Iris pigment epithelial cell (primary cell): ENCODE measurements at regions not wholly inside any gene's neighbourhood (a gene's known extent, or its start where the extent isn't known, plus 50 kb on each side); places are given as distances from the start of the nearest gene placed in this dataset.

Experiments
- DNase-seq: peaks from one replicate; pipeline ENCODE4 v3.0.0-alpha.2; 2011; ENCODE audit warnings: low read depth

DNA sequence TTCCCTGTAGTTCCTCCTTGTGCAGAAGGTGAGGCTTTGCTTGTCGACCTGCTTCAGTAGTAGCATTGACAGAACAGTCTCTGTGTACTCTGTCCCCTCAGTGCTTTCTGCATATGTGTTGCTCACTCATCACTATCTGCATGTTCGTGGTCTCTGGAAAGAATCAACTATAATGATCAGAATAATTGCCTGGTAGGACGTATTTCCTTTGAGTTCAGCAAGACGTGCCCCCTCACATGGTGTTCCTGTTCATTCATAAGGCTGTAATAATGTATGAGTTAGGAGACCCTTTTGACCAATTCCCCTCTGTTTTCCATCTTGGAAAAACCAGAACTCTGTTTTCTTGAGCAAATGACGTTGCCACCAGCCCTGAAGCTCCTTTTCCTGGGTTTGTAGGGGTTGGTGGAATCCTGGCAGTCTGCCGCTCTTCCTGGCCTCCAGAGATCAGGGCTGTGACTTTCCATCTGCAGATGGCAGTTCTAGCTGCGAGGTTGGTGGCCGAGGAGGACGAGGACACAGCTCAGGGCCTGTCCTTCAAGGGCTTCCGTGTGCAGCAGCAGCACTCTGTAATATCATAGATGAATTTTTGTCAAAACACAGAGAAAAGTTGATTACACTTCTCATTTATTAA lies 61.9 kb downstream of the EXOSC2 start:
- no peak for DNase-seq

DNA sequence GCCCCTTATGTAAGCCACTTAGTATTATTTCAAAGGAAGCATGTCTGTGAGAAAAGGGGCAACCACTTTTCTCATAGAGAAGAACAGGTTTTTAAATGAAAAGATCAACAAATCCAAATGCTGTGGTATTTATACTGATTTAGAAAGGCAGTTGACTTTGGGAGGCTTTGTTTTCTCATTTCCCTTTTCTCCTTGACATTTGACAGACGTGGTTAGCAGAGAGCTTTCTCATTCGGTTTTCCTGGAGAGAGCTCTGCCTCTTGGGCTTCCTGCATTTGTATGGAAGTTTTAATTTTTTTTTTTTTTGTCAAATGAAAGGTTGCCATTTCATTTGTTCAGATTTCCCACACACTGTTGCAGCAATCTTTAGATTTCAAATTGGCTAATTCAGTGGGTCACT lies 62.5 kb downstream of the EXOSC2 start:
- no peak for DNase-seq

DNA sequence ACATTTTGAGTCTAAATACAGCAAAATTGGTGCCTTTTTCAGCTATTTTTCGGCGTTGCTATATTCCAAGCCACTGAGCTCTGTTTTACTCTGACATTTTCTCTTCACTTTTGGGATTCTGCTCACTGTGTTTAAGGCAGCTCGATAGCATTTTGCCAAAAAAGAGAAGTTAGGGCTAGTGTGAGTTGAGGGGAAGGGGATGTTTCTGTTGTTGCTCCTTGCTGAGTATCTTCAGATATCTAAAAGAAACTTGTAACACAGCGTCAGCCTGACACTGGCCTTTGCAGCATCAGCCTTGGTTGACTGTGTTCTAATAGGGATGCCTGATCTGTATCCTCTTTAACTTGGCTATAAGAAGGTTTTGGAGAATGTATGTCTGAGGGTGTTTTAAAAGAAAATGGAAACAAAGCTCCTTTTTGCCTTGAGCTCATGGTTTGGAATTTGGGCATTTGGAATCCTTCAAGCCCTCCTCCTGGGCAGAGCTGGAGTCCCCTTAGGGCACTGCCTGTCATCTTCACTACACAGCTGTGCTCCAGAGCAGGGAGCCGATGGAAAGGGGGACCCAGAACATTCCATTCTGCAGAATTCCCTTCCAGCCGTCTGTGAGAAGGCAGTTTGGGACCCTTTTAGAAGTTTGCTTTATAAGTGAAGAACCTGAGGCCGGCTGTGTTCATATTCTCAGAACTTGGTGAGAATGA lies 63.0 kb downstream of the EXOSC2 start:
- DNase-seq, result no peak

DNA sequence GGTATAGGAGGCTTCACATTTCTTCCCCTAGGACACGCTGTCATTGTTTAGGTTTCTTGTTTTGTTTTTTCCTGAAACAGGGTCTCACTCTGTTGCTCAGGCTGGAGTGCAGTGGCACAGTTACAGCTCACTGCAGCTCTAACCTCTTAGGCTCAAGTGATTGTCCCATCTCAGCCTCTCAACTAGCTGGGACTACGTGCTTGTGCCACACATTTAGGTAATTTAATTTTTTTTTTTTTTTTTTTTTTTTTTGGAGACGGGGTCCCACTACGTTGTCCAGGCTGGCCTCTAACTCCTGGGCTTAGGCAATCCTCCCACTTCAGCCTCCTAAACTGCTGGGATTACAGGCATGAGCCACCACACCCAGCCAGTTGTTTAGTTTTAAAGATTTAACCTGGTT lies 66.2 kb downstream of the EXOSC2 start:
- DNase-seq, result no peak

DNA sequence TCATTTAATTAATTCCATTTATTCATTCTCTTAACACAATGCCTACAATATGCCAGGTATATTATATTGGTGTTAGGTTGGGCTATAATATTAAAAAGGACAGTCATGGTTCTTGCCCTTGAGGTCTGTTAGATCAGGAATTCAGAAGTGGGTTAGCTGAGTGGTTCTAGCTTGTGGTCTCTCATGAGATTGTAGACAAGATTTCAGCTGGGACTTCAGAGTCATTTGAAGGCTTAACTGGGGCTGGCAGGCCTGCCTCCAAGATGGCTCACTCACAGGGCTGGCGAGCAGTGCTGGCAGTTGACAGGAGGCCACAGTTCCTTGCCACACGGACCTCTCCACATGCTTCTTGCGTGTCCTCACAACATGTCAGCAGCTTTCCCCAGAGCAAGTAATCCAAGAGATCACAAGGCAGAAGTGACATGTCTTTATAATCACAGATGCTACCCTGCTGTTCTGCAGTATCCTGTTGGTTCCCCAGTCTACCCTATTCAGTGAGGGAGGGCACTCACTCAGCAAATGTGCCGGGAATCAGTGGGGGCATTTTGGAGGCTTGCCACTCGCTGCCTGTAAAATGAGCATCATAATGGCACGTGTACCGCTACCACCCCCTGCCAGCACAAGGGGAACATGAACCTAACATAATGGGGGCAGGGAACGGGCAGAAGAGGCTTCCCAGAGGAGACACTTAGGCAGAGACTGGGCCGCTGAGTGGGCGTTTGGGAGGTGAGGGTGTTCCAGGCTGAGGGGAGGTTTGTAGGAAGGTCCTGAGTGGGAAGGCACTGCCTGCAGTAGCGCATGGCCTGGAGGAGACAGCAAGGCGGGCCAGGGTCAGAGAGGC lies 70.0 kb downstream of the EXOSC2 start:
- no peak for DNase-seq

DNA sequence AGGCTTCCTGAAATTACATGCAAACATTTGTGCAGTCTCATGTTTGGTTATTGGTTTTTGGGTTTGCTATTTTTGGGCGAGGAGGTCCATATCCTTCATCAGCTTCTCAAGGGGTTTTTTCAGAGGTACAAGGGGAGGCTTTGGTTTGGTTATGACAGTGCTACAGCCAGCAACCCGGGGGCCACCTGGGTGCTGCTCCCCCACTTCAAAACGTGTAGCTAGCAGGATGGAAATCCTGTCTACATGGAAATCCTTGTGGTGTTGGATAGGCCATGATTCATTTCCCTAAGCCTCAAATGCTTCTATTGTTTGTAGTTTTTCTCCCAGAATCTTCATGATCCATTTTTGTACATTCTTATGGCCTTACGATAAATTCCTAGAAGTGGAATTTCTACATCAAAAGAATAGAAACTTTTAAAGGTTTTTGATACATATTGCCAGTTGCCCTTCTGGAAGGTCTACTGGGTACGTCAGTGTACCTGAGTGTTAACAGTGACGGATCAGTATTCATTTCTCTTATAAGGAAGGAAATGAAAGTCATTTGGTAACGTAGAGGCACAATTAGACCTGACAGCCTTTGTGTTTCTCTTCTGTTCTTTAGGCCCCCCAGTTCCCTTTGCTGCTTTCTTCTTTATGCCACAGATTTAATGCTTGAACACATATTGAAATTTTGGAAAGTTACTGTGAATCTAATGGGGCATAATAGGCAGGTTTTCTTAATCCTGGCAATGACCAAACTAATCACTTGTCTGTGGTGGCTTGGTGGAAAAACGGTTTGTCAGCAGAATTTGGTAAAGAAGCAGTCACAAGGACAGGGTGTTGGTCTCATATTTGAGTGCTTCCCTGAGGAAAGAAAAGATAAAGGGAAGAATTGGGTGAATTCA lies 69.7 kb upstream of the ABL1 start:
- DNase-seq, result peak; percentile 64

DNA sequence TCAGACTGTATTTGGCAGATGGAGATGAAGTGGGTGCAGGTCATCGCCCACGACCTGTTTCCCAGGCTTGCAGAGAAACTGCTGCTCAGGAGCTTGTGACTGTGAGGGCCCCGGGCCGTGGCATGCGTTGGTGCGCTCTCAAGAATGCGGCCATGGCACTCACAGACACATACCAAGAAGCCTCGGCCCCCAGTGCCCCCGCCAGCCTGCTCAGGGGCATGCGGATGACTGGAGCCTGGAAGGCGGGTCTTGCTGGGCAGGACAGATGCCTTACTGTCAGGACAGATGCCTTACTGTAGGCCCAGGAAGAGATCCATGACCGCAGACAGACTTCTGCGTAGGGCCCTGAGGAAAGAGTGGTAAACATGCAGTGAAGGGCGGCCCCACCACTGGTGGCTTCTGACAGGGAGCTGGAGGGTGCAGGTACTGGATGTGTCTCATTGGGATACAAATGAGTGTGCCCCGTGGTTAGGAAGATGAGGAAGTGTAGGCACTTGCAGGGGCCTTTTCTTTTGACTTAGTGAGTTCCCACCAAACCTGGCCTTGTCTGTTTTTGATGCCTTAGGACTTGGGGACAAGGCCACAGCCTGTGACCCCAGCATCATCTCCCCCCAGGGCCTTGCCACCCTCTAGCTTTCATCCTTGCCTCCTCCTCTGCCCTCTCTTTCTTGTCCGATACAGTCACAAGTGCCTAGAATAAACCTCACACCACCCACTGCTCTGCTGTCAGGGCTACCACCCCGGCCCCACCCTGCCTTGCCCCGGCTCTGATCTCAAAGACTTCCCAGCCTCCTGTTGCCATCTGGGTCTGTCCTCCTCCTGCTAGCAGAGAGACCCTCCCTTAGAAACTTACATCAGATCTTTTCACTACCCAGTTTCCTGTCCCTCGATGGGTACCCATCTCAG lies 68.8 kb upstream of the ABL1 start:
- DNase-seq, result no peak

DNA sequence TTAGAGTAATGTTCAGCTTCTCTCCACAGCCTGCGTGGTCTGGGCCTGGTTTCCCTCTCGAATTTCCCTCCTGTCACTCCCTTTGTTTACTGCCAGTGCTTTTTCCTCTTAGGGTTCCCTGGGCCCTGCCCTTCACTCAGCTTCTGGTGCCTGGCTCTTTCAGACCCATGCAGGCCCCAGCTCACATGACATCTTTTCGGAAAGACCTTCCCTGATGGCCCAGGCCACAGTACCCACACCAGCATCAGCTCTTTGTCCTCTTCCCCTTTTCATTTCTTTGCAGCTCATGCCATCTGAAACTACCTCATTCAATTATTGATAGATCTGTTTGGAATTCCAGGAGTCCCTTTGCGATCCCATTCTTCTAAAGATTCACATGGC lies 68.1 kb upstream of the ABL1 start:
- DNase-seq, result no peak

DNA sequence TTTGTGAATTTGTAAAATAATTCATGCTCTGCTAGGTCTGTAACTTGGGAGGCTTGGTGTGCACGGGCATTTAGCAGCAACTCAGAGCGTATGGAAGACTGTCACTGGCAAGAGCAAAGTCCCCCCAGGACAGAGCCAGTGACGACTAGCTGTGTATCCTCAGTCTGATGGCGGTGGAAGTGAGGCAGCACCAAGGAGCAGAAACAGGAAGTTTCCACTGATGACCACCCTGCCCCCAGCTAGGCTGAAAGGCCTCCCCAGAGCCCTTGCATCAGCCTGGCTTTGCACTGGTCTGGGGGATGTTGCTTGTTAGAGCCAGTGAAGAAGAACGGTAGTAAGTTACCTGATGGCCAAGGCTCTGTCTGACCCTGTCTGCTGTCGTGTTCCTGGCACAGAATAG lies 66.8 kb upstream of the ABL1 start:
- peak; percentile 43 for DNase-seq

DNA sequence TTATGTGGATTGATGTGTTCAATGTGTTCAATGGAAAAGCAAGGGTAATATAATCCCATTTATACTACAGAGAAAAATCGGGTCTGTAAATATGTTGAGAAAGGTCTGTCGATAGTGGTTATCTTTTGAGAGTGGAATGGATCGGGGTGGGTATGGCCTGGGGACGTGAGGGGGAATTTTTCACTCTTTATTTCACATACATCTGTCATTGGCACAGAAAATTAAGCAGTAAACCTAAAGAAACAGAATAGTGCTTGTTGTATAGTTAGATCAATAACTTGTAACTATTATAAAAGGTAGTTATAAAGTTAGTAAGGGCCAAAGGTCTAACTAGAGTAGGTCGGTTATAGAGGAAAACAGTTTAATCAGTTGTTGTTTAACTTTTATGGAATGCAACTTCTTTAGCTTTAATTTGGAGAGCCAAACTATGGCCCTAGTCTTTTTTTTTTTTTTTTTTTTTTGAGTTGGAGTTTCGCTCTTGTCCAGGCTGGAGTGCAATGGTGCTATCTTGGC lies 66.1 kb upstream of the ABL1 start:
- no peak for DNase-seq

DNA sequence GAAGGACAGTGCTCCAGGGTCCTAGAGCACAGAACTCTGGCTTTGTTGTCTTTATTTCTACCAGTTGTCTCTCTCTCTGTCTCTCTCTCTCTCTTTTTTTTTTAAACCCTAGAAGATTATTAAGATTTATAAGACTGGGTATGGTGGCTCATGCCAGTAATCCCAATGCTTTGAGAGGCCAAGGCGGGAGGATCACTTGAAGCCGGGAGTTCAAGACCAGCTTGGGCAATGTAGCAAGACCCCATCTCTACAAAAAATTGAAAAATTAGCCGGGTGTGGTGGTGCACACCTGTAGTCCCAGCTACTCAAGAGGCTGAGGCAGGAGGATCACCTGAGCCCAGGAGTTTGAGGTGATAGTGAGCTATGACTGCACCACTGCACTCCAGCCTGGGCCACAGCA lies 65.0 kb upstream of the ABL1 start:
- no peak for DNase-seq

DNA sequence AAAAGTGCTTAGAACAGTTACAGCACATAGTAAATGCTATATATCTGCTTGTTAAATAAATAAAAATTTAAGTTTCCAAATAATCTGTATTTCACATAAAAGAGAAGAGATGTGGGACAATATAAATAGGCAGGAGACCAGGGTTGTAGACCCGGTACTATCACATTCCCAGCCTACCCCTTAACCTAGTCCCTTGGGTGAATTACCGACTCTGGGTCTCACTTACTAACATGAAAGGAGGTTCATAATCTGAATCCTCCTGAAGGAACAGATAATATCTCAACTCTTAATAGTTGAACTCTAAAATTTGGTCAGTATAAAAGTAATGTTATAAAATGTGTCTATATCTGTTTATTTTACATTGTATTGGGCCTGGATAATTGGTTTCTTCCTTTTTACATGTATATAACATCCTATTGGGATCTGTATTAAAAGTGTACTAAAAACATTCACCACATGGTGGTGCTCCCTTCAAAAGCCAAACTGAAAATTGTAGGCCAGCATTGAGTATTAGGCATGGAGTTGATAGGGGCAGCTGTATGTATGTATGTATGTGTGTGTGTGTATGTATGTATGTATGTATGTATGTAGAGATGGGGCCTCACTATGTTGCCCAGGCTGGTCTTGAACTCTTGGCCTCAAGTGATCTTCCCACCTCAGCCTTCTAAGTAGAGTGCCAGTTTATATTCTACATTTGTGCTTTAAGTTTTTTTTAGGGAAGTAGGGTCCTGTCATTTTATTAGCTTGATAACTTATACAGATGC lies 64.2 kb upstream of the ABL1 start:
- DNase-seq, result peak; percentile 68

DNA sequence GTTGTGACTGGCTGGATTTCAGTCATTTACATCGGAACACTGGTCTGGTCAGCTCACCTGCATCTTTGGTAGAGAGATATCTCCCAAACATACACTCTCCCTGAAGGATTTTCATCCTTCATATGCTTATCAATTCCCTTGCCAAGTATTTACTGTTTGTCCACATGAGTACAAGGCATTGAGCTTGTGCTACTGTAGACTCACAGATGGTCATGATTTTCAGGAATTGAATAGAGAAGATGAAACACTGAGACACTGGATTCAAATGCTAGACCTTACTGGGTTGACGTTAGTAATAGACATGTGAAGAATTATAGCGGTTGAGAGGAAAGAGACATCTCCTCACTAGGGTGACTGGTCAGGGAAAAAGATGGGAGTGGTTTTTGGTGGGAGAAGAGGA lies 62.9 kb upstream of the ABL1 start:
- no peak for DNase-seq

DNA sequence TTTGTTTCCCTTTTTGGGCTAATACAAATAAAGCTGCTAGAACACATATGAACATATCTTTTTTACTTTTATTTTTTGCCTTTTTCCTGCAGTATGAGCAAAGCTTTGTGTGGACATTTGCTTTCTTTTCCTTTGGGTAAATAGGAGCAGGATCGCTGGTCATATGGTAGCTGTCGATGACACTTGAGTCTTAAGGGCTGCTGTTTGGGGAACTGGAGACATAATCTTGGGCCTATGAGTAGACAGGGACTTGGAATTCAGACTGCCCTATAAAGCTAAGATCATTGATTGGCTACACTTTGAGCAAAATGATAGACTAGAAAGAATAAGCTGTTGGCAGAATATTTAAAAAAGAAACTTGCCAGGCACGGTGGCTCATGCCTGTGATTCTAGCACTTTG lies 60.9 kb upstream of the ABL1 start:
- DNase-seq, result no peak

DNA sequence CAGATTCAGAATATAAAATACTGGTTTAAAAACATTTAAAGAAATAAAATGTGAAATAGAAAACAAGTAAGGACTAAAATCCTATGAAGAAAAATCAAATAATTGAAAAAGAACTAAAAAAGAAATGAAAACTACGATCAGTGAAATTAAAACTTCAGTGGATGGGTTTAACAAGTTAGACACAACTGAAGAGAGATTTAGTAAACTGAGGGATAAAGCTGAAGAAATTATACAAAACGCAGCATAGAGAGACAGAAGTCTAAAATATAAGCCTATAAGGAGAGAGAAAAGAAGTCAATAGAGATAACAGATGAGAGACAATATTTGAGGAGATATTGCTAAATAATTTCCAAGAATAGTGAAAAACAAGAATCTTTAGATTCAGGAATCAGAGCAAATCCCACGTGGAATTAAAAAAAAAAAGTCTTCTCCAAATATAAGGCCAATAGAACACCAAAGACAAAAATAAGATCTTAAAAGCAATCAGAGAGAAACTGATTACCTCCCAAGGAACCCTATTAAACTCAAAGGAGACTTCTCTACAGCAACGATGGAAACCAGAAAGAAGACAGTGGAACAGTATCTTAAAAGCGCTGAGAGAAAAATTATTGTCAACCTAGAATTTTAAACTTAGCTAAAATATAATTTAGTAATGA lies 59.6 kb upstream of the ABL1 start:
- no peak for DNase-seq

DNA sequence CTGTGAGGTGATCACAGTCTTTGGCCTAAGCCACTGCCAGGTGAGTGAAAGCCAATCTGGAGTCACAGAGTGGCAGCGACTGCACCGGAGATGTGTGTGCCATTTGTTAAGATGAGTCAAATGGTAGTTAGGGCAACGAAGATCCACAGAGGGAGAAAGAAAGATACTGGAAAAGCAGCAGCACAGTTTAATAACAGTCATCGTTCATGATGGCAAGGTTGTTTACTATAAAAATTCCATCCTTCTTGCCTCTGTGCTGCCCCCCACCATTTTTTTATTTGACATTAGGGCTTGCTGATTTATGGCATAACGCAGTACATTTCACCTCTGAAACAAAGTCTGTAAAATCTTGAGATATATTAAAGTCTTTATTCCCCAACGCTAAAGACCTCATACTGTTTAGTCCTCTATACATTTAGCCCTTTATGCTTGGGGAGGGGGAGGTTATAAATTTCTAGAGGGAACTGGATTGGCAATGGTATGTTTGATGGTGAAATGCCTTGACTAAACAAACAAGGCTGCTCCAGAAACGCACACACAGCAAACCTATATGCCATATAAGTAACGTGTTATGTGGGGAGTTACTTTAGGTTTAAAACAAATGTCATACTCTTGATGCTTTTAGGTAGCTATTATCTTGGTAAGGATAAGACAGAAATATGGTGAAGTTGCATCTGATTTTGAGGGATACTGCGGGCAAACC lies 55.8 kb upstream of the ABL1 start:
- peak; percentile 26 for DNase-seq

DNA sequence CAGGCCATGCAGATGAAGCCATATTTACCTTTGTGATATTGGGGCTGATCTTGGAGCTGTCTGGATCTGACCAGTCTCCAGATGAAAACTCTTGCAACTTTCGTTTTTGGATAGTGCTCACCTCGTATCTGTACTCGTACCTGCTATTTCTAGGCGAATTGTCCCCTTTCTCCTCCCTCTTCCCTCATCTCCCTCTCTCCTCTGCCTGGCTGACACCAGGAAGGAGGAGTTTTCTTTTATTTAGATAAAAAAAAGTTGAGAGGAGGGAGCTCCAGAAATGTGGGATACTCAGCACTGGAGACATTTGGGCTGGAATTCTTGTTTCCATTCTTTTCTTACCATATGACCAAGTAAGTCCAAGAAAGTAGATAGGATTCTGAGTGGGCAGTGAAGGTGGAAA lies 54.6 kb upstream of the ABL1 start:
- no peak for DNase-seq

DNA sequence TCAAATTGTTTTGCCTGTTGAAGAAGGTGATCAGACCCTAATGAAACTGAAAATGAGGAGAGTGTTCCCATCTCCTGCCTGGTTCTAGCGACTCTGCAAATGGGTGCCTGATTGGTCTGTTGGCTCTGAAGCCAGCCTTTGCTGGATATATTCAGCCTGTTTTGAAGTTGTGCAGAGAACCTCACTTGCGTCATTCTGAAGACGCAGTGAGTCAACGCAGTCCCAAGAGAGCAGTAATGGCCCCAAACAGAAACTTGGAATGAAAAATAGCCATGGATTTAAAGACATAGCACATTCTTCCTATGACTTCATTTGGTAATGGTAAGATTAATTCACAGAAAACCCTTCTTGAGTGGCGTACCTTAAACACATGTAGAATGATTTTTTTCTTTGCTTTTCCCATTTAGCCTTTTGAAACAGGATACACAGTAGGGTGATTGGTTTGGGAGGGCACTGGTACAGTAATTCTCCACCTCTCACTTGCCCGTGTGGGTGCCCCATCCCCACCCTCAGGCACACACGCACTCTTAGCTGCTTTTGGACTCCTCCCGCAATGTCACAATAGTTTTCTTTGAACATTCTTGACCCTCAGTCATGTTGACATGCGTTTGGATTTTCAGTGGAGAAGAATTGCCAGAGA lies 54.1 kb upstream of the ABL1 start:
- peak; percentile 97 for DNase-seq

DNA sequence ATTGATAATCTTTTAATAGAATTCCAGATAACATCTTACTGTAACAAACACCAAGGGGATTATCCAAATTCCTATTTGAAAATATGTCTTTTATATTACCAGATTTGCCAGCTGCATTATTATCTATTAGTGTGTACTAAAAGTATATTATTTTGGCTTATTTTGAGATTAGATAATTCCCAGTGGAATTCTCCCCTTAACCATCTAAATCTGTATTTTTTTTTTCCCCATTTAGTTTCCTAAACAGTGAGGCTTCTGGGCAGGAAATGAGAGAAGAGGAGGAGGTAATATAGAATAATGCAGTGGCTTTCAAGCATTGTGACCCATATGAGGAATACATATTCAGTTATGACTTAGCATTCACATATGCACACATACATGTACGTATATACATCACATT lies 53.5 kb upstream of the ABL1 start:
- no peak for DNase-seq
